ENCODE measurements at regions not wholly inside any gene's neighbourhood (a gene's known extent, or its start where the extent isn't known, plus 50 kb on each side); places are given as distances from the start of the nearest gene placed in this dataset.

GRCh38 chr4:10984815-10985214 lies 300.2 kb upstream of the CLNK start:
- intact Hi-C loops (cut with micrococcal nuclease) (no loop called here), in situ Hi-C loops (cut with MboI; ENCODE audit: low sequenced_read_pairs) (no loop called here), dilution Hi-C loops (cut with HindIII; ENCODE audit: low sequenced_read_pairs, unreplicated experiment) (no loop called here)
- H4K8ac ChIP-seq (ENCODE audit: low read depth in 2 of 2, low read length in 2 of 2) = no peak overlapping the region
- ChIA-PET CTCF (no interaction called here), POLR2A (ENCODE audit: unreplicated experiment) (no interaction called here)
- no peaks in the 10 kb centered on the region for H3K36me3 ChIP-seq (ENCODE audit: control insufficient read depth, insufficient read depth, low read length)
- no CpG with 5 or more reads among the region's 2 CpGs for WGBS, 2 experiments (ENCODE audit: extremely low coverage in 2 of 2, insufficient read length in 1 of 2)
- H3K14ac ChIP-seq (replicated peaks; ENCODE audit: low read depth, low read length) = no peak overlapping the region
- no peak overlapping the region for H3K56ac ChIP-seq (ENCODE audit: extremely low read depth, insufficient read depth, low read length)
- H2BK15ac ChIP-seq (ENCODE audit: low read depth, low read length) = no peak overlapping the region
- no peaks in the 10 kb centered on the region for H4K20me1 ChIP-seq (ENCODE audit: insufficient read depth, low read length)
- no peak for TF ChIP-seq SMC3 (IDR thresholded peaks at IDR 0.05; ENCODE audit: low read depth, low read length)
- no peak for TF ChIP-seq BHLHE40 (IDR thresholded peaks at IDR 0.05; ENCODE audit: low read depth, low read length)
- no peak for TF ChIP-seq ELK1 (IDR thresholded peaks at IDR 0.05; ENCODE audit: borderline replicate concordance, low read depth, low read length)
- no peak for TF ChIP-seq CHD1 (IDR thresholded peaks at IDR 0.05; ENCODE audit: low read depth, low read length)
- no peak for TF ChIP-seq USF2 (IDR thresholded peaks at IDR 0.05; ENCODE audit: low read depth, low read length)
- no peak for TF ChIP-seq NFE2L2 (IDR thresholded peaks at IDR 0.05; ENCODE audit: low read depth, low read length)
- no peak for TF ChIP-seq FOS (IDR thresholded peaks at IDR 0.05; ENCODE audit: low read depth, low read length)
- TF ChIP-seq RFX5 (IDR thresholded peaks at IDR 0.05; ENCODE audit: low read depth, low read length) = no peak
- TF ChIP-seq POLR2A (IDR thresholded peaks at IDR 0.05; ENCODE audit: low read depth, low read length) = no peak
- TF ChIP-seq RCOR1 (IDR thresholded peaks at IDR 0.05; ENCODE audit: insufficient replicate concordance, low read length) = no peak
- TF ChIP-seq CTCF (conservative IDR thresholded peaks at IDR 0.05; ENCODE audit: low read depth, low read length) = no peak
- no peak for TF ChIP-seq MXI1 (IDR thresholded peaks at IDR 0.05; ENCODE audit: borderline replicate concordance, low read depth, low read length)
- no peak for TF ChIP-seq MAZ (IDR thresholded peaks at IDR 0.05; ENCODE audit: borderline replicate concordance, low read depth, low read length)
- TF ChIP-seq CEBPB (IDR thresholded peaks at IDR 0.05; ENCODE audit: low read depth, low read length) = no peak
- TF ChIP-seq RAD21 (IDR thresholded peaks at IDR 0.05; ENCODE audit: low read length) = no peak
- TF ChIP-seq MAFK (IDR thresholded peaks at IDR 0.05; ENCODE audit: low read depth, low read length) = no peak
- no peak overlapping the region for H2AK9ac ChIP-seq (replicated peaks; ENCODE audit: low read depth, low read length, poor library complexity)
- 0 out of 2 replicates have a peak, but pooled peaks cover 3% of the 10 kb centered on the region for H3K9me3 ChIP-seq (ENCODE audit: control insufficient read depth, insufficient read depth, low read length)
- no peaks in the 10 kb centered on the region for H3K4me1 ChIP-seq (ENCODE audit: control insufficient read depth, insufficient read depth, low read length)
- H3K4ac ChIP-seq (ENCODE audit: low read depth, low read length) = no peak overlapping the region
- H3K9me1 ChIP-seq (ENCODE audit: insufficient read depth, low read length) = no peaks in the 10 kb centered on the region
- no peak overlapping the region for H3K4me3 ChIP-seq (ENCODE audit: insufficient read depth, low read depth, low read length)
- no peak overlapping the region for H3K4me2 ChIP-seq (ENCODE audit: low read depth, low read length)
- no peak overlapping the region for H4K5ac ChIP-seq (ENCODE audit: low read depth, low read length)
- ATAC-seq (ENCODE audit: low read depth) (no peak), DNase-seq (no peak)
- BruUV-seq (replicated peaks) = no TSS peak
- no peak overlapping the region for H3K9ac ChIP-seq (ENCODE audit: low read depth, low read length)
- H3K23ac ChIP-seq (ENCODE audit: low read depth, low read length) = no peak overlapping the region
- no peaks in the 10 kb centered on the region for H3K79me1 ChIP-seq (ENCODE audit: low read depth in 1 of 2, low read length in 2 of 2)
- H2BK5ac ChIP-seq (ENCODE audit: low read depth, low read length, poor library complexity, severe bottlenecking) = no peak overlapping the region
- no peak overlapping the region for H3K27ac ChIP-seq (ENCODE audit: insufficient read depth, low read length)
- no peak overlapping the region for H2AK5ac ChIP-seq (ENCODE audit: low read depth, low read length)
- H2AFZ ChIP-seq (replicated peaks; ENCODE audit: low read length, poor library complexity) = no peak overlapping the region
- no peak overlapping the region for H2BK20ac ChIP-seq (ENCODE audit: low read depth, low read length)
- H3K18ac ChIP-seq (ENCODE audit: low read depth, low read length) = no peak overlapping the region
- no peaks in the 10 kb centered on the region for H3K27me3 ChIP-seq (ENCODE audit: control insufficient read depth, insufficient read depth, low read length)
- H2BK120ac ChIP-seq (ENCODE audit: low read depth, low read length) = no peak overlapping the region
- H4K91ac ChIP-seq (ENCODE audit: insufficient read depth, low read depth, low read length) = no peak overlapping the region

Data from IMR-90 (cell line).